MM.1S (cell line): ENCODE measurements at regions not wholly inside any gene's neighbourhood (a gene's known extent, or its start where the extent isn't known, plus 50 kb on each side); places are given as distances from the start of the nearest gene placed in this dataset.

ENCODE experiments used
- CTCF ChIP-seq: fragments of 300-600 bp; sonication (generic); IDR thresholded peaks from 2 replicates; pipeline ENCODE4 v1.5.1; 2016; ENCODE audit warnings: antibody characterized with exemption, low read length, mixed read lengths
- EZH2 ChIP-seq: fragments of 300-600 bp; sonication (generic); optimal IDR thresholded peaks from 2 replicates; pipeline ENCODE3; 2017; ENCODE audit warnings: low read depth, mild to moderate bottlenecking, antibody characterized with exemption, low read length, mixed read lengths
- EZH2phosphoT487 ChIP-seq: fragments of 300-600 bp; sonication (generic); IDR thresholded peaks from 2 replicates; pipeline ENCODE4 v1.6.1; 2018; ENCODE audit warnings: antibody characterized with exemption, low read length

- TF ChIP-seq CTCF, result no peak
- TF ChIP-seq EZH2phosphoT487, result no peak
- no peak for TF ChIP-seq EZH2
Observed at GRCh38 chr1:234920843-234921140, 207.8 kb downstream of the TOMM20 start.
